HG03097 (cell line): ENCODE measurements at regions not wholly inside any gene's neighbourhood (a gene's known extent, or its start where the extent isn't known, plus 50 kb on each side); places are given as distances from the start of the nearest gene placed in this dataset.
"Not testable (repeated sequence)": the region's sequence is repeated elsewhere in the genome, so short reads cannot be mapped to it uniquely, and the experiment has no call there.

Source experiments
- ATAC-seq: cut with Tn5 transposase; IDR thresholded peaks from one replicate; pipeline ENCODE4 v1.9.1; 2021; ENCODE audit not compliant: unreplicated experiment, low FRiP score

DNA sequence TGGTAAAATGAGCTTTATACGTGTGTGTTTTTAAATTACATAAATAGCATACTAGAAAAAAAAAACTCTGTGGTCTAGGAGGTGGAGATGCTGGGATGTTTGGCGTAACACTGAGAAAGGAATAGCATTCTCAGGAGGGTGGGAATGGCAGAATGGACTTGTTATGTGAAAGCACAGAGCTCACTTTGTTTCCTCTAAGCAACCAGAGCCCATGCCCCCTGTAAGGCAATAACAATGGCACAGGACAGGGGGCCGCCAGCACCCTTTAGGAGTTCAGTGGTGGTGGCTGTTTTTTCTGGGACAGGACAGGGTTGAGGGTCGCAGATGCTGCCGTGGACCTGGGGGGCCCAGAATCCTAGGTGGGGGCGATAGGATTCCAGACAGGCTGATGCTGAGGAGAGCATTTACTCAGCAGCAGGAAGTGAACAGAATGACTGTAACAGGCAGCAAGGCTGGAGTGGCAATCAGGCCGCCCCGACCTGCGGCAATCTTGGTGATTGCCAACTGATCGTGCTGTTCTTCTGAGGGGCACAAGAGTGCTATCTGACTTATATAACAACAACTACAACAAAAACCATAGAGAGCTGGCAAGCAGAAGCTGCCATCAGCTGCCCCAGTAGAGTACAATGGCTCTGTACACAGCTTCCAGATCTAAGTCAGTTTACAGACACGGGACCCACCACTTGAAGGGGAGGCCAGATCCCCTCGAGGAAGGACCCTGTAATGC, 160.4 kb downstream of the UACA start:
- ATAC-seq = no peak

DNA sequence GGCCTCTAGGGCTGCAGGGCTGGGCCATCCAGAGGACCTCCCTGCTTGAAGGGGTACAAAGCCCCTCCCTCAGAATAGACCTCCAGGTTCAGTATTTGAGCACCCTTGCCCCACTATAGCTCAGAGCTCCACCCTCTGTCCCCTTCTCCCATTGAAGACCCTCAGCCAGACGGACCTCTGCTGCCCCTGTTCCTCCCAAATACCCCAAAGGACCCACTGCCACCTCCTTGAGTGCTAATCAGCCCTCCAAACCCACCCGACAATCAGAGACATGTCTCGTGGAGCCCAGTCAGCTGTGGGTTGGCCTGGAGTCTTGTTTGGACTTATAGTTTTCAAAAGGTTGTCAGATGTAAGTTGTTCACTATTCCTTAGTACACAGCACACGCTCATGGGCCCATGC, 161.1 kb downstream of the UACA start:
- no peak for ATAC-seq

DNA sequence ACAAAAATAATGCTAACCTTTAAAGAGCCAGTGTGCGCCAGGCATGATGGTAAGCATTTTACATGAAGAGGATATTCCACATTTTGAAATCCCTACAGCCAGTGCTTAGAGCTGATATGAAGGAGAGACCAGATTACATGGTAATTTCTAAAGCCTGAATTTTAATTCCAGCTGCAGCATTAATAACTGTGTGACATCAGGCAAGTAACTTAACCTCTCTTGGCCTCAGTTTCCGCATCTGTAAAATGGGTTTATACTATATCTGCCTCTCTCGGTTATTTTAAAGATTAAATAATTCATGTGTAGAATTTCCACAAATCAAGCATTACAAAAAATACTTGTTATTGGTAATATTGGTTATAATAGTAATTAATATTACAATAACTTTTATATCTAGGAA, 165.4 kb downstream of the UACA start:
- no peak for ATAC-seq

DNA sequence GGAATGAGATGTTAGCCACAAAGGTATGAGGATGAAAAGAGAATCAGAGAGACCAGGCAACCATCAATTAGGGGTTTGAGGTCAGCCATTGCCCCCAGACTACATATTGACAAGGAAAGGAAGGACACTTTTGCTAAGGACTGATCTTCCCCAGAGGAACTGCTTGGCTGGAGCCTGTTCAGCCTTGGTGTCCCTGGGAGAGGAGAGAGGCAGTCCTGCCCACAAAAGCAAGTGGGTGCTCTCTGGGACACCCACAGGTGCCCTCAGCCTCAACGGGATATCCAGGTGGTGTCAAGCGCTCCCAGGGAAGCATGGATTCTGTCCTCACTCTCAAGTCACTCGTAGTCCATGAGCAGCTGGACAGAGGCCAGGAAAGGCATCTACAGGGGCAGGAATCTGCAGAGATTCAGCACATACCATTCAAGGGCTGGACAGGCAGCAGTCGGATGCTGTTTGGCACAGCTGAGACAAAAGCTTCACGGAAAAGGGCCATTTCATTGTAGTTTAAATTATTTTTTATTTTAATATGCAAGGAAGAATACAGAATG, 166.2 kb downstream of the UACA start:
- ATAC-seq = no peak

DNA sequence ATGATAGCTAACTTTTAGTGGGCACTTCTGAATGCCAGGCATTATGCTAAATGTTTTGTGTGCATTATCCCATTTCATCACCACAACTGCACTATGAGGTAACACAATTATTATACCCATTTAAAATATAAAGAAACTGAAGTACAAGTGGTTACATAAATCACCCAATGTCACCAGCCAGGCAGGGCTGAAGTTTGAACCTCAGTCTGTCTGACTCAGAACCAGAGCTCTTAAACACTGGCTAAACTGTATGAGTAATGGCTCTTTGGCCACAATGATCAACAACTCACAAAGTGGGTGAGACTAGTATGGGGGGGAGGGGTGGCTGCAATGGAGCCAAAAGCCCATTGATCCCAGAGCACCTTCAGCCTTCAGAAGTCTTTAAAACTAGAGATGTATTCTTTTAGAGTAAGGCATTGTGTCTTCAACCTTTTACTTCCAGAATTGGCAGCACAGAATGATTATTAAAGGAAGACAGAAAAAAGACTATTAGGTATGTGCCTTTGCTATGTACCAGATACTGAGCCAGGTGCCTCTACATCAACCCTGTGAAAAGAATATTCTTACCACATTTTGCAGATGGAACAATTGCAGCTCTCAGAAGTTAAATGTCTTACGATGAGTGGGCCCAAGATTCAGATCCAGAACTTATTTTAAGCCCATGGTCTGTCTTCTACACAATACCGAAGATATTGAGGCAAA, 166.9 kb downstream of the UACA start:
- ATAC-seq = no peak

DNA sequence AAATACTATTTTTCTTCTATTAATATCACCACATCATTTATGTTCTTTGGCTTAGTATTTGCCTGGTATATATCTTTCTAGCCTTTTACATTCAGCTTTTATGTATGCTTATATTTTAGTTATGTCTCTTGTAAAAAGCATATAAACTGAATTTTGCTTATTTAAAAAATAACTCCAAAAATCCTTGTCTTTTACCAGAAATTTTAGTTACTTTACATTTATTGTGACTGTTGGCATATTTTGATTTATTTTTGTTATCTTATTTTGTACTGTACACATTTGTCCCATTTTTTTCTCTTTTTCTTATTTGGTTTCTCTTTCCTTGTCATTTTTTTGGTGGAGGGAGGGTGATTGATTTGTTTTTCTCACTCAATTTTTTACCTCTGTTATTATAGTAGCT, 169.6 kb downstream of the UACA start:
- no peak for ATAC-seq

DNA sequence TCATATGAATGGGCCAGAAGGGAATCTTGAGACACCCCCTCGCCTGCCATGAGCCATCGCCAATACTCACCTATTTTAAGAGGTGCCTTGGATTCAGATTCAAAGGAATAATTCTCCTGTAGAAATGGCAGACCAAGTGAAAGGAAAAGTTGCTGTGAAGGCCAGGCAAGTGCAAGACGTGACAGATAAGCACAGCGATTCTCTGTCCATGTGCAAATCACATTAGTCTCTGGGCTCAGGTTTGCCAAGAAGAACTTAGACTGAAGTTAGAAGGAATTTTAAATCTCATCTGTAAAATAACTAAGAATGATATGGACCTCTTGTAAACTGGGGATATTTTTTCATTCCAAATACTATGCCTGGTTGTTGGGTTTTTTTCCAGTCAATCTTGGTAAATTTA, 173.6 kb downstream of the UACA start:
- no peak for ATAC-seq

DNA sequence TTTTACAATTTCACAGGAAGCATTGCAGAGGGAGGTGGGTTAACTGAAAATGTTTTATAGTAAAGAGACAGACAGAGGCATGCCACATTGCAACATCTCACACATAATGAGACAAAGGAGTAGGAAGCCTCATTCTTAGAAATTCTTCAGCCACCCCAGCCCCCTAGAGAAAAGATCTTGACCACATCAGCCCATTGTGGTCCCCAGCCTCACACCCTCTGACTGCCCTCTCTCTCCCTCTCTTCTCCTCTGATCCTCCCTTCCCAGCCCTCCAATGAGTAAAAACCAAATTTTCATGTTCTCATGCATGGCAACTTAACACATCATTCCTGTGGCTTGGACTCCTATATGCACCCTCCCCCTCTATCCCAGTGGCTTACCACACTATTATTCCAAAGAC, 174.1 kb downstream of the UACA start:
- no peak for ATAC-seq

DNA sequence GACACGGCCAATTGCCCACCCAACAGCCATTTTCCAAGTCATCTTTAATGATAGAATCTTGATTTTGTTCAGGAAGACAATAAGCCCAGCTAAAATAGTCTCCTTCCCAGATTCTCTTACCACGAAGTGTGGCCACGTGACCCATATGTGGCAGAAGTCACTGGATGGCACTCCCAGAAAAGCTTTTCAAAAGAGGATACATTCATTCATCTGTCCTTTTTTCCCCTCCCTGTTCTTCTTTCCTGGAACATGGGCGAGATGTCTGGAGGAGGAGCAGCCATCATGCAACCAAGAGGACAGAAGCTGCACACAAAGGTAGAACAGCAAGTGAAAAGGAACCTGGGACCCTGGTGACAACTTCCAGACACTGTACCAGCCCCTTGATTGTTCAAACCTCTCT, 174.7 kb downstream of the UACA start:
- no peak for ATAC-seq

DNA sequence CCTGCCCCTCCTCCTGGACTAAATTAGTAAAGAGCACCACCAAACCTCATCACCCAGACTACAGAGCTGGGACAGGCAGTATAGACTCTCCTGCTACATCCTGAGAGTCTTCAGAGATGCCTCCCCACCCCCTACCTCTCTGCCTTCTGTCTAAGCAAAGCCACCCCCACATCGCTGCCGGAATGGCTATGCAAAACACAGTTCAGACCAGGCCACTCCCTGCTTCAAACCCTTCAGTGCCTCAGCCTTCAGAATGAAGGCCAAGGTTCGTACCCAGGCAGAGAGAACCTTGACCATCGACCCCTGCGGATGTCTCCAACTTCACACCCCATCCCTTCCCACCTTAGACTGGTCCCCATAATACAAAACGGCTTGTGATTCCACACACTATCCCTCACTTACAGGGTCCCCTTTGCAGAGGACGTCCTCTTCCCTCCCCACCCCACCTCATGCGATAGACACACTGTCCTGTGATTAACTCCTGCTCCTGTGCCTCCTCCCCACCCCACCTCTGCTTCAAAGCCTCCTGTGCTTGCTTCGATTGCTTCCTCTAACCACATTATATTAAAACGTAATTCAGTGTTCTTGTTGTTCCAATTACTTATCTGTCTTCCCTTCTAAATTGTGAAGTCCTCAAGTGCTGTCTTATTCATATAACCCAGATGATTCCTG, 175.3 kb downstream of the UACA start:
- ATAC-seq = no peak

DNA sequence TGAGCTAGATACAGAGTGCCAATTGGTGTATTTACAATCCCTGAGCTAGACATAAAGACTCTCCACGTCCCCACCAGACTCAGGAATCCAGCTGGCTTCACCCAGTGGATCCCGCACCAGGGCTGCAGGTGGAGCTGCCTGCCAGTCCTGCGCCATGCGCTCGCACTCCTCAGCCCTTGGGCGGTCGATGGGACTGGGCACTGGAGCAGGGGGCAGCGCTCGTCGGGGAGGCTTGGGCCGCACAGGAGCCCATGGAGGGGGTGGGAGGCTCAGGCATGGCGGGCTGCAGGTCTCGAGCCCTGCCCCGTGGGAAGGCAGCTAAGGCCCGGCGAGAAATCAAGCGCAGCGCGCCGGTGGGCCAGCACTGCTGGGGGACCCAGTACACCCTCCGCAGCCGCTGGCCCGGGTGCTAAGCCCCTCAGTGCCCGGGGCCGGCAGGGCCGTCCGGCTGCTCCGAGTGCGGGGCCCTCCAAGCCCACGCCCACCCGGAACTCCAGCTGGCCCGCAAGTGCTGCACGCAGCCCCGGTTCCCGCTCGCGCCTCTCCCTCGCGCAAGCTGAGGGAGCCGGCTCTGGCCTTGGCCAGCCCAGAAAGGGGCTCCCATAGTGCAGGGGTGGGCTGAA, 176.2 kb downstream of the UACA start:
- not testable (repeated sequence) for ATAC-seq

DNA sequence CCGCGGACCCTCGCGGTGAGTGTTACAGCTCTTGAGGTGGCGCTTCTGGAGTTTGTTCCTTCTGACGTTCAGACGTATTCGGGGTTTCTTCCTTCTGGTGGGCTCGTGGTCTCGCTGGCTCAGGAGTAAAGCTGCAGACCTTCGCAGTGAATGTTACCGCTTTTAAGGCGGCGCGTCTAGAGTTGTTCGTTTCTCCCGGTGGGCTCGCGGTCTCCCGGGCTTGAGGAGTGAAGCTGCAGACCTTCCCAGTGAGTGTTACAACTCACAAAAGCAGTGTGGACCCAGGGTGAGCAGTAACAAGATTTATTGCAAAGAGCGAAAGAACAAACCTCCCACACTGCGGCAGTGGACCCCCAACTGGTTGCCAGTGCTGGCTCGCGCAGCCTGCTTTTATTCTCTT, 177.1 kb downstream of the UACA start:
- ATAC-seq = no peak

DNA sequence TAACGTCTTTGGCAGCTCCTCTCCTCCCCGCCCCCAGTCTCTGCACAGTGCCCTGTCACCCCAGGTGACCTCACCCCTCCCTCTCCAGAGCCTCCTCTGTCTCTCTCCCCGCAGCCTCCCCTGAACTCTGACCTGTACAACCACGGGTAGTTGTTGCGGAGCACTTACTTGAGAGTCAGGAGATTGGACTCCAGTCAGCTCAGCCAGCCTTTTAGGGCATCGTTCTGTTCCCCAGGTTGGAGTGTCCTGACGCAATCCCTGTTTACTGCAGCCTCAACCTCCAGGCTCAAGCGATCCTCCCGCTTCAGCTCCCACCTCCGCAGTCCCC, 177.7 kb downstream of the UACA start:
- no peak for ATAC-seq

DNA sequence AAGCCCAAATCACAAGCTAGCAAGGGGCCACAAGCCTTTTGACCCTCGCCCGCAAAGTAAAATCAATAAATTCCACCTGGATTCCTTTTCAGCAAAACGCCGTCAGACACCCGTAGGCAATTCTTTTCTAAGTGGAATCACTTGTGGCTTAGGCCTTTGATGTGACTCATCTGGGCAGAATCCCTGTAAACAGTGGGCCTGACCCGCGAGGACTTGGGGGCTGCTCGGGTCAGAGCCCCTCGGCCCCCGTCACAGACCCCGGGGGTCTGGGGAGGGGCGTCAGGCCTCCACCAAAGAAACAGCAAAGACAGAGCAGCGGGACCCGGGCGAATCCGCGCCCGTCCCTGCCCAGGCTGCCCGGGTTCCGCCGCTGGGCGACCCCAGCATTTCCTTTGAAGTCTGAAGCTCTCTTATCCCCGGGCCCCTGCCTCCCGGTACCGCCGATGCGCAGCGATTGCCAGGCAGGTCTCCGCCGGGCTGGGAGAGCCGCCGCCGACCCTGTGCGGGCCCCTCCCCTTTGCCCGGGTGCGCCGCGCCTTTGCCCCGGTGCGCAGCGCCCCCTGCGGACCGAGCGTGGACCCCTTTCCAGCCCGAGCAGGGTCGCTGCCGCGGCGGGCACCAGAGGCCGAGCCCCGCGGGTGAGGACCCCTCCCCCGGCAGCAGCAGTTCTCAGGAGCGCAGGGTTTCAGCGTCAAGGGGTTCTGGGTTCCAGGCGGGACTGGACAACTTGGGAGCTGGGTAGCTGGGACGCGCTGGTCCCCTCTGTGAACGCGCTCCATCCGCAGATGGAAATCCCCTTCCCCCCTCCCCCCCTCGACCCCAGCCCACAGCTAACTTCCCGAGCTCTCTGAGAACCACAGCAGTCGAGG, 178.3 kb downstream of the UACA start:
- no peak for ATAC-seq

DNA sequence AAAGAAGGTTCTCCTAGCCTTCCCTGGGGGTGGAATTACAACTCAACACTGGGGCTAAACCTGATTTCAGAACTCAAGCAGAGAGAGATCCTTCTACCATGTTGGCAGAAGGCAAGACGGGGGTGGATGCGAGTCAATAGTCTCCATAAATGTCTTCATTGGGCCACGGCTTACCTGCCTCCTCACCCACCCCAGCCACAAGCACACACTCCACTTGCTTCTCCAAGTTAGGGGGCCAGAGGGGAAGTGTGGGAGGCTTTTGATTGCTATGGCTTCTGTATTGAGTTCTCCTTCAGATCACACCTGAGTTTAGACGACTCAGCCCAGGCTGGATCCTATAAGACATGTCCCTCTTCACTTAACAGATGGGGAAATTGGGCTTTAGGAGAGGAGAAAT, 178.9 kb downstream of the UACA start:
- ATAC-seq = no peak

DNA sequence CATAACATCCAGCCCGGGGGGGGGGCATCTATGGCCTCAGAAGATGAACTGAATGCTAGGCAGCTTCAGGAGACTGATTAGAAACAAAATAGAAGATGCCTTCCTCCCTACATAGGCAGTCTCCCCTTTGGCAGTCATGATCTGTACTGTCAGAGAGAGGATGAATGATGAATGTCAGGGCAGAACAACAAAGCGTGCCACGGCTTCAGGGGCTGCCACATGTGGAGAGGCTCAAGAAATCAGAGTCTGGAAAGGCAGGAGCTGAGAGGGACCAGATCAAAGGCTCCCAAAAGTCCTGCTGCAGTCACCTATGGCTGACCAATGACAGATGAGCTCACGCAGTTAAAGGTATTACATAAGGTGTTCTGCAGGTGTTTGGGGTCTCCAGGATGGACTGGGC, 180.4 kb downstream of the UACA start:
- ATAC-seq = no peak

DNA sequence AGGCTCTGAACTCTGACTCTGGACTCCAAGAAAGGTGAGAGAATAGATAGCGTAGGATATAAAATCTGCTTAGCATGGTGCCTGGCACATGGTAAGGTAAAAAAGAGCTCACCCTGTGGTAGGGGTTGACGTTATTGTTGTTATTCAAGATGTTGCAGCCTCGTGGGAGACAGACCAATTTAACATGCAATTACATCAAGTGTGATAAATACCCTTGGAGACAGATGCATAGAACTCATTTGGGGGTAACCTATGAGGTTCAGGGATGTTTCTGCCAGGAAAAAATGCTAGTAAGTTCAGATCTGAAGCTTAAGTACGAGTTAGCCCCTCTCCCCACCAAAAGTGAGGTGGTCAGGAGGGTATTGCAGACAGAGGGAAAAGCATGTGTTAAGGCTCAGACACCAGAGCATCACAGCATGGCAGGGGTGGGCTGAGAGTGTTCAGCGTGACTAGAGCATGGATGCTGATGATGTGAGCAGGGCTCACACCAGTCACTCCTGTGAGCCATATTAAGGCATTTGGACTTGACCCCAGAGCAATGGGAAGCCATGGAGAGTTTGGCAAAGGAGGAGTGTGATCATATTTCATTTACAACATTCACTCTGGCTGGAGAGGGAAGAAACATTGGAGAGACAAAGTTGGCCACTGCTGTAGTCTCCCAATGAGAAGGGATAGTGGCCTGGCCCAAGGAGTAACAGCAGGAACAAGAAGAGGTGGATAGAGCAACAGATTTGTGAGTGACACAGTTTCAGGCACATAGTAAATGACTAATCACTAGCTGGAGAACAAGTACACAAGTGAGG, 181.0 kb downstream of the UACA start:
- ATAC-seq = no peak

DNA sequence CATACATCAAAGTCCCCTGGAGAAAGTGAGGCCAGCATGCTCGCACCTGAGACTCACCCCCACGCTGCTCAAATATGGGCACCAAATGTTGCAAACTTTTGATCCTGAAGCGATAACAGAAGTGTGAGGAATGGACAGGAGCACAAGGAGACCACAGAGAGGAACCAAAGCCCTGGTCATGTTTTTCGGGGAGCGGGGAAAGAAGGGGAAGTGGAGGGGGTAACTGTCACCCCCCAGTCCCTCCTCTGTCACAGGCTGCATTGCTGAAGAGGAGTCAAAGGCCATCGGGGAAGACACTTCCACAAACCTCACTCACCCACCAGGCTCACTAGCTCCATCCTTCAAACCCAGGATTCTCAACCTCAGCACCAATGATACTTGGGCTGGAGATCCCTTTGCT, 182.4 kb downstream of the UACA start:
- no peak for ATAC-seq

DNA sequence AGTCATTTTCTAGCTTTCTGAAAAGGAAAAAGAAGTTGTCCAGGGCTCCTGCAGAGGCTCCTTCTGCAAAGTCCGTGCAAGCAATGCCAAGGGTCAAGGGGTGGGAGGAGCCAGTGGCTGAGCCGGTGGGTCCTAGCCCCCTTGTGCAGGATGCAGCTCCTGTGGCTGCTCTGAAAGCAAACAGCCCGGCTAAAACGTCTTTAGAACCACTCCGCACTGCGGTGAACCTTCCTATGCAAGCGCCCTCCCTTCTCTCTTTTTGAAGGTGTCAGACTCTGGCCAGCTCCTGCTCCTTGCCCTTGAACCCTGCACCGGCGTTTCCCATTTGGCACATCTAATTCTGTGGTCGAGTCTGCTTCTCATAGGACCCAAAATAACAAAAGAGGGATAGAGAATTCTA, 183.1 kb downstream of the UACA start:
- no peak for ATAC-seq

DNA sequence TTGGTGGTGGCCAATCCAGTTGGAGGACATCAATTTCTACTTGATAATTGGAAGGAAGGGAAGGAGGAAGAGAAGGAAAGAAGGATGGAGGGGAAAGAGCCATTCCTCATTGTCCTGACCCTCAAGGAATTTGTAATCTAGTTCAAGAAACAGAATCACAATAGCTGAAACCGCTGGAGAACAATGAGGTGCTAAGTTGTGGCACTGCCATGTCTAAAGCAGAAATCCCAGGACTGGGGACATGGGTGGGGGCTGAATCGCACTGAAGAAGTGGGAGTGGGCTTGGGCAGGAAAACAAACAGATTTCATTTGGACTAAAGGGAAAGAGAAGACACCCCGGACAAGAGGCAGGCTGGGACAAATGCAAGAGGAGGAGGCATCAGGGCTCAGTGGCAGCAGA, 183.6 kb downstream of the UACA start:
- no peak for ATAC-seq
